Type B pancreatic cell (in vitro differentiated cells): ENCODE measurements at regions not wholly inside any gene's neighbourhood (a gene's known extent, or its start where the extent isn't known, plus 50 kb on each side); places are given as distances from the start of the nearest gene placed in this dataset.

Experiments used
- DNase-seq: peaks from one replicate; pipeline ENCODE4 v3.0.0; 2021; ENCODE audit warnings: mixed read lengths; ENCODE audit not compliant: unreplicated experiment; ENCODE audit errors: extremely low spot score
- H3K27ac Mint-ChIP-seq: 2 replicates; pipeline ENCODE4 v1.8.0; 2021; ENCODE audit warnings: mild to moderate bottlenecking, mixed read lengths
- H3K27me3 Mint-ChIP-seq: 2 replicates; pipeline ENCODE4 v1.8.0; 2021; ENCODE audit warnings: mixed read lengths
- H3K36me3 Mint-ChIP-seq: 2 replicates; pipeline ENCODE4 v1.8.0; 2021; ENCODE audit warnings: mixed read lengths
- H3K4me1 Mint-ChIP-seq: one replicate; pipeline ENCODE4 v1.8.0; 2021; ENCODE audit warnings: mixed read lengths; ENCODE audit not compliant: unreplicated experiment
- H3K4me3 Mint-ChIP-seq: 2 replicates; pipeline ENCODE4 v1.8.0; 2021; ENCODE audit warnings: mild to moderate bottlenecking, mixed read lengths
- H3K9me3 Mint-ChIP-seq: 2 replicates; pipeline ENCODE4 v1.8.0; 2021; ENCODE audit warnings: mixed read lengths
- CTCF ChIP-seq: fragments of 200-600 bp; sonication (generic); conservative IDR thresholded peaks from 2 replicates; pipeline ENCODE4 v1.5.0; 2021; ENCODE audit warnings: antibody characterized with exemption, mild to moderate bottlenecking

GRCh38 chr1:172950528-172950927 is 100.2 kb downstream of the TNFSF18 start:
- no peak for DNase-seq
- Mint-ChIP-seq H3K27me3 (no peaks in the 10 kb centered on the region), H3K4me3 (no peak overlapping the region), H3K9me3 (peaks cover 4% of the 10 kb centered on the region), H3K4me1 (no peaks in the 10 kb centered on the region), H3K36me3 (no peaks in the 10 kb centered on the region), H3K27ac (no peak overlapping the region)
- TF ChIP-seq CTCF = no peak

- Mint-ChIP-seq H3K36me3 (no peaks in the 10 kb centered on the region), H3K27ac (peak overlapping the region; percentile 9), H3K4me3 (no peak overlapping the region), H3K9me3 (peaks cover 5% of the 10 kb centered on the region), H3K27me3 (no peaks in the 10 kb centered on the region), H3K4me1 (no peaks in the 10 kb centered on the region)
- DNase-seq = no peak
- TF ChIP-seq CTCF = no peak
These were observed 98.9 kb downstream of the TNFSF18 start for GRCh38 chr1:172951730-172952365.

GRCh38 chr1:172952516-172952915 is 98.2 kb downstream of the TNFSF18 start:
- TF ChIP-seq CTCF = no peak
- H3K4me3 Mint-ChIP-seq = no peak overlapping the region
- DNase-seq = no peak
- H3K27me3 Mint-ChIP-seq = no peaks in the 10 kb centered on the region
- no peaks in the 10 kb centered on the region for H3K36me3 Mint-ChIP-seq
- H3K9me3 Mint-ChIP-seq = peaks cover 5% of the 10 kb centered on the region
- H3K27ac Mint-ChIP-seq = no peak overlapping the region
- H3K4me1 Mint-ChIP-seq = peaks cover 5% of the 10 kb centered on the region

GRCh38 chr1:172954476-172955150 is 96.1 kb downstream of the TNFSF18 start:
- H3K4me3 Mint-ChIP-seq = no peak overlapping the region
- H3K9me3 Mint-ChIP-seq = peaks cover 5% of the 10 kb centered on the region
- no peaks in the 10 kb centered on the region for H3K27me3 Mint-ChIP-seq
- TF ChIP-seq CTCF = no peak
- DNase-seq = no peak
- H3K4me1 Mint-ChIP-seq = peaks cover 5% of the 10 kb centered on the region
- no peak overlapping the region for H3K27ac Mint-ChIP-seq
- no peaks in the 10 kb centered on the region for H3K36me3 Mint-ChIP-seq

- Mint-ChIP-seq H3K27ac (no peak overlapping the region), H3K9me3 (peaks cover 5% of the 10 kb centered on the region), H3K27me3 (no peaks in the 10 kb centered on the region), H3K4me1 (peaks cover 5% of the 10 kb centered on the region), H3K36me3 (no peaks in the 10 kb centered on the region), H3K4me3 (no peak overlapping the region)
- TF ChIP-seq CTCF = no peak
- no peak for DNase-seq
These were observed 95.5 kb downstream of the TNFSF18 start for GRCh38 chr1:172955161-172955815.
